GM23338 (cell line): ENCODE measurements at regions not wholly inside any gene's neighbourhood (a gene's known extent, or its start where the extent isn't known, plus 50 kb on each side); places are given as distances from the start of the nearest gene placed in this dataset.
"Not testable (repeated sequence)": the region's sequence is repeated elsewhere in the genome, so short reads cannot be mapped to it uniquely, and the experiment has no call there.

Experiments used
- ATAC-seq: fragments of 200-7000 bp; cut with Tn5 transposase; 3 replicates; pipeline ENCODE4 v1.9.1; 2020
- DNase-seq: peaks from one replicate; pipeline ENCODE4 v3.0.0-alpha.2; 2015; ENCODE audit warnings: low spot score
- H2AFZ ChIP-seq: fragments of 200-600 bp; sonication (generic); 2 replicates; pipeline ENCODE4 v1.8.0; 2016; ENCODE audit warnings: antibody characterized with exemption, mild to moderate bottlenecking, moderate library complexity
- H3F3A ChIP-seq: fragments of 200-600 bp; sonication (generic); replicated peaks from 2 replicates; pipeline ENCODE4 v1.8.0; 2017; ENCODE audit warnings: antibody characterized with exemption, mixed run types, low read depth
- H3K27ac ChIP-seq: fragments of 200-600 bp; sonication (generic); 2 replicates; pipeline ENCODE4 v1.6.1; 2016; ENCODE audit warnings: low read depth
- H3K27me3 ChIP-seq: fragments of 200-600 bp; sonication (generic); 2 replicates; pipeline ENCODE4 v1.8.0; 2016; ENCODE audit warnings: mild to moderate bottlenecking, mixed run types, moderate library complexity; ENCODE audit not compliant: insufficient read depth
- H3K36me3 ChIP-seq: fragments of 200-600 bp; sonication (generic); 2 replicates; pipeline ENCODE4 v1.8.0; 2016; ENCODE audit warnings: mild to moderate bottlenecking; ENCODE audit not compliant: insufficient read depth
- H3K4me1 ChIP-seq: fragments of 200-600 bp; sonication (generic); 2 replicates; pipeline ENCODE4 v1.8.0; 2016; ENCODE audit warnings: mild to moderate bottlenecking, moderate library complexity; ENCODE audit not compliant: insufficient read depth
- H3K4me2 ChIP-seq: fragments of 200-600 bp; sonication (generic); 2 replicates; pipeline ENCODE4 v1.7.1; 2017; ENCODE audit warnings: mixed run types
- H3K4me3 ChIP-seq: fragments of 200-600 bp; sonication (generic); 2 replicates; pipeline ENCODE4 v1.6.1; 2016; ENCODE audit warnings: mixed run types
- H3K79me2 ChIP-seq: fragments of 200-600 bp; sonication (generic); replicated peaks from 2 replicates; pipeline ENCODE4 v1.8.0; 2017; ENCODE audit warnings: mild to moderate bottlenecking; ENCODE audit not compliant: insufficient read depth
- H3K9me2 ChIP-seq: fragments of 200-600 bp; sonication (generic); 2 replicates; pipeline ENCODE4 v1.8.0; 2017; ENCODE audit not compliant: insufficient read depth
- H4K20me1 ChIP-seq: fragments of 200-600 bp; sonication (generic); replicated peaks from 2 replicates; pipeline ENCODE4 v1.8.0; 2017; ENCODE audit warnings: mild to moderate bottlenecking; ENCODE audit not compliant: insufficient read depth
- H3K27ac Mint-ChIP-seq: 2 replicates; pipeline ENCODE4 v1.8.0; 2020; ENCODE audit warnings: inconsistent platforms, mild to moderate bottlenecking, moderate library complexity, mixed read lengths
- H3K27me3 Mint-ChIP-seq: 3 replicates; pipeline ENCODE4 v1.8.0; 2022; ENCODE audit warnings: low read depth, mild to moderate bottlenecking, moderate library complexity, mixed read lengths, inconsistent platforms; ENCODE audit not compliant: insufficient read depth, poor library complexity
- H3K36me3 Mint-ChIP-seq: 3 replicates; pipeline ENCODE4 v1.8.0; 2021; ENCODE audit warnings: low read depth, mild to moderate bottlenecking, inconsistent platforms, moderate library complexity, mixed read lengths
- H3K4me1 Mint-ChIP-seq: 3 replicates; pipeline ENCODE4 v1.8.0; 2020; ENCODE audit warnings: mild to moderate bottlenecking, inconsistent platforms, mixed read lengths
- H3K4me3 Mint-ChIP-seq: 3 replicates; pipeline ENCODE4 v1.8.0; 2021; ENCODE audit warnings: moderate library complexity, mild to moderate bottlenecking, inconsistent platforms, mixed read lengths
- H3K9me3 Mint-ChIP-seq: 3 replicates; pipeline ENCODE4 v1.8.0; 2020; ENCODE audit warnings: moderate library complexity, mild to moderate bottlenecking, inconsistent platforms, mixed read lengths

- H3K79me2 ChIP-seq, H3K4me1 ChIP-seq, H3K27ac Mint-ChIP-seq, DNase-seq, H3F3A ChIP-seq, ATAC-seq, H3K27ac ChIP-seq, H2AFZ ChIP-seq, H3K4me3 ChIP-seq, H3K36me3 ChIP-seq, H3K4me2 ChIP-seq, H3K4me3 Mint-ChIP-seq, H4K20me1 ChIP-seq, H3K4me1 Mint-ChIP-seq, H3K9me2 ChIP-seq, H3K27me3 Mint-ChIP-seq, H3K36me3 Mint-ChIP-seq: not testable (repeated sequence)
- H3K27me3 ChIP-seq = peaks cover 46% of the 10 kb centered on the region
- H3K9me3 Mint-ChIP-seq = peaks cover 18% of the 10 kb centered on the region
Observed at GRCh38 chr9:43138909-43139308, 955.5 kb downstream of the SPATA31A6 start.

DNA sequence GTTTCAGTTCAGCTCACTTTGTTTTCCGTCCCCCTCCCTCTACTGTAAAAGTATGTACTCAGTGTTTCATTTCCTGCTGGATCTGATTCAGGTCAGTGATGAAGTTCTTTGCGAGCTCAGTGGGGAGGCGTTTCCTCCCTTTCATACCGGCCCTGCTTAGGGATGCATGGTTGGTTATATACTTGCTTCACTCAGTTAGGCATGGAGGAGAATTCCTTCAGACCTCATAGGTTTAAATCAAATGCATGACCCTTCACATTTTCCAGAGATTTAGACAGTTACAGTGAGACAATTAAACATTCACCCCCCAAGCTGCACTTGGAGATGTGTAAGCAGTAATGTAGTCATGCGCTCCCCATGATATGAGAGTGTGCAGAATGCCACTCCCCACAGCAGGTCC lies 955.9 kb downstream of the SPATA31A6 start:
- not testable (repeated sequence) for H3K4me1 Mint-ChIP-seq, H3K4me2 ChIP-seq, ATAC-seq, H3K36me3 Mint-ChIP-seq, H3K27me3 Mint-ChIP-seq, H3K27ac ChIP-seq, H2AFZ ChIP-seq, H3K79me2 ChIP-seq, H3K36me3 ChIP-seq, H3K9me2 ChIP-seq, H4K20me1 ChIP-seq, H3K4me1 ChIP-seq, H3K4me3 Mint-ChIP-seq, H3K4me3 ChIP-seq, H3K27ac Mint-ChIP-seq, H3F3A ChIP-seq, DNase-seq
- H3K9me3 Mint-ChIP-seq = peaks cover 18% of the 10 kb centered on the region
- peaks cover 41% of the 10 kb centered on the region for H3K27me3 ChIP-seq

GRCh38 chr9:43139878-43140608 lies 956.6 kb downstream of the SPATA31A6 start:
- not testable (repeated sequence) for H3F3A ChIP-seq, H3K79me2 ChIP-seq, H2AFZ ChIP-seq, DNase-seq, H3K4me3 ChIP-seq, H3K9me2 ChIP-seq, H3K27me3 Mint-ChIP-seq, H3K27ac Mint-ChIP-seq, H3K4me1 ChIP-seq, H3K27ac ChIP-seq, H3K36me3 ChIP-seq, H3K4me1 Mint-ChIP-seq, H3K36me3 Mint-ChIP-seq, ATAC-seq, H4K20me1 ChIP-seq, H3K4me3 Mint-ChIP-seq, H3K4me2 ChIP-seq
- peaks cover 18% of the 10 kb centered on the region for H3K9me3 Mint-ChIP-seq
- H3K27me3 ChIP-seq = peaks cover 44% of the 10 kb centered on the region
